GM10248 (cell line): ENCODE measurements at regions not wholly inside any gene's neighbourhood (a gene's known extent, or its start where the extent isn't known, plus 50 kb on each side); places are given as distances from the start of the nearest gene placed in this dataset.

Experiments
- CTCF ChIA-PET: fragments of 300-600 bp; sonication (Branson Sonifier 250); formaldehyde crosslinking; extraction: SDS; loops from one replicate; lab custom pipeline; 2021; ENCODE audit warnings: antibody characterized with exemption; lab: Yijun Ruan, JAX
- POLR2A ChIA-PET: fragments of 350-650 bp; sonication (Branson Sonifier 250); formaldehyde crosslinking; extraction: SDS; loops from one replicate; lab custom pipeline; 2020; ENCODE audit warnings: antibody characterized with exemption; lab: Yijun Ruan, JAX
- DNase-seq: peaks from one replicate; pipeline ENCODE4 v3.0.0; 2012; ENCODE audit errors: extremely low spot score
- CTCF ChIP-seq: IDR thresholded peaks from 2 replicates; pipeline ENCODE4 v1.5.1; 2012; ENCODE audit warnings: mild to moderate bottlenecking, low read depth; ENCODE audit errors: extremely low read depth, missing control alignments, control extremely low read depth

GRCh38 chr6:79832723-79833122 is 114.6 kb downstream of the ELOVL4 start:
- ChIA-PET POLR2A (no interaction called here), CTCF (interaction anchor here (1.1 to 2.1 kb wide), 4 partner anchors 9 to 36 kb away, joined by 3 to 8 read pairs (median 4); no protein-coding TSS in a partner anchor)
- no peak for TF ChIP-seq CTCF
- no peak for DNase-seq

- ChIA-PET POLR2A (no interaction called here), CTCF (interaction anchor here (1.9 to 3.5 kb wide), 4 partner anchors 10 to 46 kb away, joined by 5 to 17 read pairs (median 11); no protein-coding TSS in a partner anchor)
- TF ChIP-seq CTCF = no peak
- no peak for DNase-seq
These were observed 123.2 kb downstream of the ELOVL4 start for GRCh38 chr6:79824202-79824601.

GRCh38 chr6:79821859-79822258 is 125.5 kb downstream of the ELOVL4 start:
- ChIA-PET CTCF (interaction anchor here (1.1 kb wide), 1 partner anchor 8 kb away, joined by 3 read pairs; no protein-coding TSS in a partner anchor), POLR2A (no interaction called here)
- no peak for TF ChIP-seq CTCF
- DNase-seq = no peak

GRCh38 chr6:79818471-79818870 is 128.9 kb downstream of the ELOVL4 start:
- ChIA-PET CTCF (interaction anchor here (1.2 to 2.0 kb wide), 4 partner anchors 8 to 40 kb away, joined by 3 to 8 read pairs (median 4); no protein-coding TSS in a partner anchor), POLR2A (no interaction called here)
- DNase-seq = no peak
- TF ChIP-seq CTCF = no peak

GRCh38 chr6:79814940-79815339 is 132.4 kb downstream of the ELOVL4 start:
- no peak for TF ChIP-seq CTCF
- DNase-seq = no peak
- CTCF ChIA-PET = interaction anchor here (0.9 to 2.1 kb wide), 16 partner anchors 10 to 249 kb away, joined by 3 to 16 read pairs (median 4); no protein-coding TSS in a partner anchor
- POLR2A ChIA-PET = no interaction called here

- ChIA-PET POLR2A (no interaction called here), CTCF (interaction anchor here (0.7 to 2.1 kb wide), 24 partner anchors 8 to 248 kb away, joined by 3 to 16 read pairs (median 4); no protein-coding TSS in a partner anchor)
- TF ChIP-seq CTCF = peak; percentile 88
- DNase-seq = peak; percentile 47
These were observed 133.3 kb downstream of the ELOVL4 start for GRCh38 chr6:79813854-79814709.
